ENCODE measurements at regions not wholly inside any gene's neighbourhood (a gene's known extent, or its start where the extent isn't known, plus 50 kb on each side); places are given as distances from the start of the nearest gene placed in this dataset.

DNA sequence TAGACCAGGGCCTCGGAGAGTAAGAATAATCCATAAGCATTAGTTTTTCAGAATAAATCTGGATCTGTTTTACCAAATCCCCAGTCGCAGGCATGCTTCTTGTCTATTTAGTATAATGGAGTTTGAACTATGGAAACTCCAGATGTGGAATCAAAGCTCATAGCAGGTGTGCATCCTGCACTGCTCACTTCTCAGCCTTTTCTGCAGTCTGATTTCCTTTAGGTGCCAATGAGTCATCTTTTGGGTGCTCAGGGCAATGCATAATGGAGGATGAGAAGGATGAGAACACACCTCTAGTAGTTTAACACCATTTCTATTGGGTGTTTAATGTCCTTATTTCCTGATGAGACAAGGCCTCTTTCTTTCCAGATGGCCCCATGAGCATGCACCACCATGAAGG, 961.2 kb downstream of the TMEM121 start:
- no peak for DNase-seq

DNA sequence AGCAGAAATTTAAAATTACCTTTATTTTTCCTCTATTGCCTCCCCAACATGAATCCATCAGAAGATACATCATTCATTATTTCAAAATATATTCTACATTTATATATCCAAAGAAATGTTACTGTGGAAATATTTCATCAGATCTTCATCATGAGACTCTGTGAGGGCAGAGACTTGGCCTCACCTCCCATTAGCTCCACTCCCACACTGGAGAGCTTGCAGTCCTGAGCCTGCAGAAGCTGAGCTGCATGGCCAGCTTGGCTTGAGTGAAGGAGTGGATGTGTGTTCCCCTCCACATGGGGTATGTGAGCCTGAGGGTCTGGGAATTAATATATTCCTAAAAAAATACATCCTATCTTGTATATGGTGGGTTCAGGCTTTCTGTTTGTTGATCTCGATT, 961.9 kb downstream of the TMEM121 start:
- DNase-seq: no peak

DNA sequence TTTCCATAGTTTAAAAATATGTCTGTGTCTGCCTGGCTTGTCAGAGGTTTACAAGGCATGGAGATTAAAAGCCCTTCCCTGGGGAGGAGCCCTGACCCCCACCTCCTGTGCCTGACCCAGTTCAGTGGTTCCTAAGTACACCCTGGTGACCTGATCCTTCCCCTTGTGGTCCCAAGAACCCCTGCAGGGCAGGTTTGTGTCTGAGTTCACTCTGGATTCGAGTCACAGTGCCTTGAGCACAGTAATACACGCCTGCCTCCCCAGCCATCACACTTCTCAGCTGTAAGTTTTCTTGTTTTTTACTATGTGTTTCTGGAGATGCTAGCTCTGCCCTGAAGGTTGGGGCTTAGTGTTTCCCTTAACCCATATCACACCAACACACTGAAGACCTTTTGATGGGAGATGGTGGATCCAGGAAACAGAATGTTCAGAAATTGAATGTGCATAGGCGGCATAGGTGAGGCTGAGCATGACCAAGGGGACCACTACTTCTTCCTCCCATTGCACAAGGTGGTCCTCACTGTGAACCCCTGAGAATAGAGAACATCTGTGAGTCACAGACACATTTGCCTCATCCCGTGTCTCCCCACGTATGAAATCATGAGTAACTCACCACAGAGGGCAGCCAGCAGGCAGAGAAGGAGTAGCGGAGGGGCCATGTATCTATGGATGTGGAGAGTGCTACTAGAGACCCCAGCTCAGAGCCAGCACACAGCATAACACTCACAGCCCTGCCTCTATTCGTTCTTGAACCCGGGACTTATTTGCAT, 962.9 kb downstream of the TMEM121 start:
- DNase-seq: peak; percentile 74

DNA sequence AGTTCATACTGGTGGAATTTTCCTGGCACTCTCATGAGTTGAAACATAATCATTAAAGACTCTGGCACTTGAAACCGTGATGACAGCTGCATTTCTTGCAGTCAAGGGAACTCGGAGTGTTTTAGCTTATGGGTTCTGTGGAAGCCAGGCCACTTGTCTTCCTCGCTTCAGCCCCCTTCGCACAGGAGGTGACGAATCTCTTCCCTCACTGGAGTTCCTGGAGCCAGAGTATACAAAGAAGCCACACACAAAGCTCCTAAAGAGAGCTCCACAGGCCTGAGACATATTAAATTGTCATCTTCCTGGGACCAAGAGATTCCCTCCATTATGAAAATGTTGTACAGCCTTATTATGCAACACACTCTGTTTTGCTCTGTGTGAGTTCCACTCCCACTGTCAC, 964.1 kb downstream of the TMEM121 start:
- no peak for DNase-seq

DNA sequence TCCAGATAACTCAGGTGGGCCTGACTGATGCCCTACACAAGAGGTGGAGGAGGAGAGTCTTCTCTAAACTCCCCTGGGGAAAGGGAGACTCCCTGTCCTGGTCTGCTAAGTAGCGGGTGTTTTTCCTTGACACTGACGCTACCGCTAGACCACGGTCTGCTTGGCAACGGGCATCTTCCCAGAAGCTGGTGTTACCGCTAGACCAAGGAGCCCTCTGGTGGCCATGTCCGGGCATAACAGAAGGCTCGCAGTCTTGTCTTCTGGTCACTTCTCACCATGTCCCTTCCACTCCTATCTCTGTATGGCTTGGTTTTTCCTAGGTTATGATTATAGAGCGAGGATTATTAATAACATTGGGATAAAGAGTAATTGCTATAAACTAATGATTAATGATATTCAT, 965.5 kb downstream of the TMEM121 start:
- DNase-seq: peak; percentile 38

DNA sequence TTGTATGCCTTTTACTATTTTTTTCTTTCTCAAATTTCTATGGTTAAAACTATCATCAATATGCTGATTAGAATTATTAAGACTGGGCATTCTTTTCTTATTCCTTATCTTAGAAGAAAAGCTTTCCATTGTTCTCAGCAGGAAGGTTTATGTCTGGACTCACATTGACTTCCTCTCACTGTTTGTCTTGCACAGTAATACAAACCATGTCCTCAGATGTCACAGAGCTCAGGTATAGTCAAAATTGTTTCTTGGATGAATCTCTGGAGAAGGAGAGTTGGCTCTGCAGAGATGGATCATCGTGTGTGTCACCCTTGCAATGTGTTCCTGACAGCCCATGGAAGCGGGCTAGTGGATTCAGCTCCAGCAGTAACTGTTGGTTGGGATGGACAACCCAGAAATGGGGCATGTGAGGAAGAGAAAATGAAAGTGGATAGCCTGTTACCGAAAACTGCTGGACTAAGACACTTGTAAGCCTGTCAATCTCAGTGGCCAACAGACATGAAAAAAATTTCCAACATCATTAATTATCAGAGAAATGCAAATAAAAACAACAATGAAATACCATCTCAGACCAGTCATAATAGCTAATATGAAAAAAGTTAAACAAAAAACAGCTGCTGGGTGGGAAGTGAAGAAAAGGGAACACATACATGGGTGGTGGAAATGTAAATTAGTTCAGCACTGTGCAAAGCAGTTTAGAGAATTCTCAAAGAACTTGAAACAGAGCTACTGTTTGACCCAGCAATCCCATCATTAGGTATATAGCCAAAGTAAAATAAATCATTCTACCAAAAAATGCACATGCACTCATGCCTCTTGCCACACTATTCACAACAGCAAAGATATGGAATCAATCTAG, 967.8 kb downstream of the TMEM121 start:
- DNase-seq: no peak

DNA sequence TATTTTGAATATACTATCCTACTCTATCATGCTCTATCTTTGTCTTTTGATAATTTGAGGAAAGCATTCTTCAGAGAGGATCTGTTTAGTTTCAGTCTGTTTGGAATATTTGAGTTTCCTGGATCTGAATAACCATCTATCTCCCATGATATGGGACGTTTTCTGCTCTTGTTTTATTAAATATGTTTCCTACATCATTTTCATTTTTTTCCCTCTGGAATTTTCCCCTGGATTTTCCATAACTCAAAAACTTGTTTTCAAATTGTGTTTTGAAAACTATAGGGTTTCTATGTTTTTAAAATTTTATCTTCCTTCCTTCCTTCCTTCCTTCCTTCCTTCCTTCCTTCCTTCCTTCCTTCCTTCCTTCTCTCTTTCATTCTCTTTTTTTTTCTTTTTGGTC, 974.2 kb downstream of the TMEM121 start:
- DNase-seq: no peak

DNA sequence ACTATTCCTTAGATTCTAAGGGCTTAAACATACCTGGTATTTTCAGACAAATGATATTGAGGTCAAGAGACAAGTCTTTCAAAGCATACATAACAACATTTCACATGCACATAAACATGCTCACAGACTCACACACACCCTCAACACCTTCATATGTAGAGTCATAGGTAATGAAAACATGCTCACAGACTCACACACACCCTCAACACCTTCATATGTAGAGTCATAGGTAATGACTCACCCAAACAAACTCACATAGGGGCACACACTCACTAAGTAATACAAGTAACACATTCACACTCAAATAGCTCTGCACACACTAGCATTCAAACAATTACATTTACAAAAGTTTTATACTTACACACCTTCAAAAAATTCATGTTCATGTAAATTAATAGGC, 975.5 kb downstream of the TMEM121 start:
- no peak for DNase-seq

DNA sequence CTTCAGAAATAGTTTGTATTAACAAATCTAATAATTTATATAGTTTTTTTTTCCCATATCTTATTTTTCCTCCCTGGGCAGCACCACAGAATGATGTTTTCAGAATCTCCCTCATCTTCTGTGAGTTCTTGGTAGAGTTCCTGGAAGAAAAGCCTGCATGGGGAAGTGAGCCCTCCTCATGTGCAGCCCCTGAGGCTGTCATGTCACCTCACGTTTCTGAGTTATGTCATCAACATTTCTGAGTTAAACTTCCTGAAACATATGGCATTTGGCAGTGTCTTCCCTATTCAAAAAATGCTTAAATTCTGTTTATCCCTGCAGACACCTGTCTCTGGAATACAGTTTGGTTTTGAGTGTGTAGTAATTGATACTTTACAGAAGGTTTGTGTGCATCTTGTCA, 979.0 kb downstream of the TMEM121 start:
- DNase-seq: no peak

DNA sequence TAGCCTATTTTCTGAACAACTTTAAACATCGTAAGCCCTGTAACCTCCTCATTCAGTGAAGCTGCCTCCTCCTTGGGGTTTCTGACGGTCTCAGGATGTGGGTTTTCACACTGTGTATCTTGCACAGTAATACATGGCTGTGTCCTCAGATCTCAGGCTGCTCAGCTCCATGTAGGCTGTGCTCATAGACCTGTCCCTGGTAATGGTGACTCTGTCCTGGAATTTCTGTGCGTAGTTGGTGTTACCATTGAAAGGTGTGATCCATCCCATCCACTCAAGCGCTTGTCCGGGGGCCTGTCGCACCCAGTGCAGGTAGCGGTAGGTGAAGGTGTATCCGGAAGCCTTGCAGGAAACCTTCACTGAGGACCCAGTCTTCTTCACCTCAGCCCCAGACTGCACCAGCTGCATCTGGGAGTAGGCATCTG, 980.5 kb downstream of the TMEM121 start:
- peak; percentile 82 for DNase-seq

DNA sequence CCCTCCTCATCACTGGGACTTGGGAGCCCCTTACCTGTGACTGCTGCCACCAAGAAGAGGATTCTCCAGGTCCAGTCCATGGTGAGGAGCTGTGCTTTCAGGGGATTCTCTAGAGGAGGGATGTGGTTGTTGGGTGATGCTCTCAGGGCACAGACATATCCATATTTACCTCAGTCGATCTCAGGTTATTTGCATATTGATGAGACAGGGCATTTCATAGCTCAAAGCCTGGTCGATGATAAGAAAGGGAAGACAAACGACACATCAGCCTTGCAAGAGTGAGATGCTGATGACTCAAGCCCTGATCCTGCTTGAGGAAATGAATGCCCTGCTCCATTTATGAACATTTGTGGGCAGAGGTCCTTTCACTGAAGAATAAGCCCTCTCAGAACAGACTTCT, 981.0 kb downstream of the TMEM121 start:
- peak; percentile 58 for DNase-seq

DNA sequence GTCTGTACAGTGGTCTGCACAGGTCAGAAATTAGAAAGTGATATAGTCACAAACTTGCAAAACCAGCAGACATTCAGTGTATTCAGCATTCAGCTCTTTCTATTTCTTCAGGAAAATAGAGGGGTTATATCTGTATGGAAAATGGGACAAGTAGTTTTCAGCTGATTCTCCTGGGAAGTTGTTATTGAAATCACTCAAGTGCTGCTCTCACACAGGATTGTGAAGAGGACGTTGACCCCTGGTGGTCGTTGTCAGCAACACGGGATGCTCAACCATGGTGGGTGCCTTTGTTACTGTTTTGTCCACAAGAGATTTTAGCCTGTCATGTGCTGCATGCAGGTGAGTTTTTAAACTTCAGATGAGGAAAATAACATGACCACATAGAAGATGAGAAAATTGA, 981.8 kb downstream of the TMEM121 start:
- no peak for DNase-seq

DNA sequence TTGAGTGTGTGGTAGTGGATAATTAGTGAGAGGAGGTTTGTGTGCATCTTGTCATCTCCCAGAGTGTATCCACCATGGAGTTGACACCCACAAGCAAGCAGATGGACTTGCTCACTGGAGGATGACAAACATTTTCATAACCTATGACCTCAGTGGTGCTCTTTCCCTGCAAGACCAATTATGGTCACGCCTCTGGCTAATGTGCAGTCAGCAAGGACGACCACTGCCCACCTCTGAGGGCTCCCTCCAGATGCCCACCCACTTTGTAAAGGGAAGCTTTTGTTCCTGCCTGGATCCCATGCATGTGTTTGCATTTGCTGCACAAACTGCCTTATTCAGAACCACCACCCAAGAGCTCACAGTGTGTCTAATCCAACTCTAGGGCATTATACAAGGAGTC, 982.8 kb downstream of the TMEM121 start:
- no peak for DNase-seq

DNA sequence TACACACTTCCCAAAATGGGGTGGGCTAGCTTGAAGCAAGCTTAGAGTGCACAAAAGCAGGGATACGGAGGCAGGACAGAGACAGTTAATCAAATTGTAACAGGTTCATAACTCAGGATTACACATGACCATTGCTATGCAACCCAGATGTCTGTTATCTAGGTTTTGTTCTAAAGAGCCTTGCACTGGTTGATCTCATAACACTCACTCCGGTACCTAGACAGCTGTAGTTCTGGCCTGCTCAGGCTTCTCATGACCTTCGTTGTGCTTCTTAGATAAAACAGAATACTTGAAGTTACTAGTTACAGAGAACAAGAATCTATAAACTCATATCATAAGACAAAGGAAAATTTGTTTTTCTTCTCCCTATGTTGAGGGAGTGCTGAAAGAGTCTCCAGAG, 983.4 kb downstream of the TMEM121 start:
- DNase-seq: no peak

DNA sequence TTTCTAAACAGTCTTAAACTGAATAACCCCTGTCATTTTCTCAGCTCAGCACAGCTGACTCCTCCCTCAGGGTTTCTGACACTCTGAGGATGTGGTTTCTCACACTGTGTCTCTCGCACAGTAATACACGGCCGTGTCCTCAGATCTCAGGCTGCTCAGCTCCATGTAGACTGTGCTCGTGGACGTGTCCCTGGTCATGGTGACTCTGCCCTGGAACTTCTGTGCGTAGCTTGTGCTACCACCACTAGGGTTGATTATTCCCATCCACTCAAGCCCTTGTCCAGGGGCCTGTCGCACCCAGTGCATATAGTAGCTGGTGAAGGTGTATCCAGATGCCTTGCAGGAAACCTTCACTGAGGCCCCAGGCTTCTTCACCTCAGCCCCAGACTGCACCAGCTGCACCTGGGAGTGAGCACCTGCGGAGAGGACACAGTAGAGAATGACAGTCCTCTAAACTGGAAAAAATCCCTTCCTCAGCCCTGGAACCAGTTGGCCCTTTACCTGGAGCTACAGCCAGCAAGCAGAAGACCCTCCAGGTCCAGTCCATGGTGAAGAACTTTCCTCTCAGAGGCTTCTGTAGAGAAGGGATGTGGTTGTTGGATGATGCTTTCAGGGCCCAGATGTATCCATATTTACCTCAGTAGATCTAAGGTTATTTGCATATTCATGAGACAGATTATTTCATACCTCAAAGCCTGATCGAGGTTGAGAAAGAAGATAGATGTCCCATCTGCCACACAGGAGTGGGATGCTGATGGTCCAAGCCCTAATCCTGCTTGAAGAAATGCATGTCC, 984.8 kb downstream of the TMEM121 start:
- peak; percentile 75 for DNase-seq

DNA sequence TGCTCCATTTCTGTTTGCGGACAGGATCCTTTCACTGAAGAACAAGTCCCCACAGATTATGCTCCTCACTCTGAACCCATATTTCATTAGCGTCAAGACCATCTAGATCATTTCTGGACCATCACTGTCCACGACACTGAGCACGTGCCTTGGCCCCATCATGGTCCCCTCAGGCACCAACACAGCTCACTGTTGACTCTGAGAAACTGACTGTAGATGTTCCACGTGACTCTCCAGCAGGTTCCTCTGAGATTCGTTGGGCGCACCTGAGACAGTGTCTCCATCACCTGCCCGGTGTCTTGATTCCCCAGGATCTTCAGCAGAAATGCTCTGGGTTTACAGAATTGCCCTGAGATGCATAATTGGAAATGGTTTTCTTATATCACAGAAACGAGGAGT, 985.4 kb downstream of the TMEM121 start:
- DNase-seq: no peak

DNA sequence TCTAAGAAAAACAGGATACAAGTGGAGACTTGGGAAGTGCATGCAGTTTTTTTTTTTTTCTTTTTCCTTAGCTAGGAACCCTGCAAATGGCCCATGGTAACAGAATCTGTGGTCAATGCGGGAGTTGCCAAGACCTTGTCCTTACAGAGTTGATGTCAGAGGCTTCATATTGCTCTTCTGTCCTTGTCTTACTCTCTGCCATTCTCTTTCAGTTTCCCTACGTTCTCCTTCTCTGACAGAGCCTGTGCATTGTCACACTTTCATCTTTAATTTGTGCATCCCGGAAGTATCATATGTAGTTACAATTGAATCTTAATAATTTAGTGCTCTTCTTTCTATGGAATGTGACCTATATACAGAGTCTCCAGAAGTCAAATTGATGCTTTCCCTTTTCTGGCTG, 986.9 kb downstream of the TMEM121 start:
- DNase-seq: no peak

DNA sequence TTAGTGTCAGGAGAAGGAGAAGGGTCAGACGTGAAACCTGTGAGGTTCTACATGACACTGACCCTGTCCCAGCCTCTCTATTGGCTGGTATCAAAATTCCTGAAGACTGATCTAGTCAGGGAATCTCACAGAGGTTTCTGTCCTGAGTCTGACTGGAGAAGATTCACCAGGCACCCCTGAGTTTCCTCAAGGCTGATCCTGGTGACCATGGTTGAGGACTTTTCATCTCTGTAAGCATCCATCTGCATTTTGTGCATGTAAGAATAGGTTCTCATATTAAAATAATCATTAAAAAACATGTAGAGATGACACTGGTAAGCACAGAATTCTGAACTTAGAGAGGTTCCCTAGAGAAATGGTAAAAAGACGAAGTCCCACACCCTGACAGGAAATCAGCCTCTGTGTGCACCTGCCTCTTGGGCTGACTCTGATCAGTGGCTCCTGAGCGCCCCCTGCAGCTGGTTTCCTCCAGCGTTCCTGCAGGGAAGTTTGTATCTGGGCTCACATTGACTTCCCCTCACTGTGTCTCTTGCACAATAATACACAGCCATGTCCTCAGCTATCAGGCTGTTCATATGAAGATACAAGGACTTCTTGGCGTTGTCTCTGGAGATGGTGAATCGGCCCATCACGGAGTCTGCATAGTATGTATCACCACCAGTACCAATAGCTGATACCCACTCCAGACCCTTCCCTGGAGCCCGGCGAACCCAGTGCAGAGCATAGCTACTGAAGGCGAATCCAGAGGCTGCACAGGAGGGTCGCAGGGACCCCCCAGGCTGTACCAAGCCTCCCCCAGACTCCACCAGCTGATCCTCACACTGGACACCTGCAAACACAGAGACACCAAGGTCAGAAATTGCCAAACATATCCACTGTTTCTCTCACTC, 991.9 kb downstream of the TMEM121 start:
- DNase-seq: peak; percentile 76

DNA sequence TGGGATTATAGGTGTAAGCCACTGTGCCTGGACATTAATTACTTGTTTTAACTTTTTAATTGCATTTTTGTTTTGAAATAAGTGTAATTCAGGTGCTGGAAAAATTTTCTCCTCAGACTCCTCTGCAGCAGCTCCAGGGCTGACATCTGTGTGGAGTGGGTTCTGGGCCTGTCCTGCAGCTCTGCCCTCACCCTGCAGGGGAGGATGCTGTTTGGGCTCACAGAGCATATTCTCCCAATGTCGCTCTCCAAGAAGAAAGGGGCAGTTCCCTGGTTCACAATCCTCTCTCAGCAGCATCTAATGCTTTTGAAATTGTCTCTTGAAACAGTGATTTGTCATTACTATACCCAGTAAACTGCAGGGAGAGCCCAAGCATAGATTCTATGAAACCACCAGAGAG, 995.7 kb downstream of the TMEM121 start:
- peak; percentile 25 for DNase-seq

DNA sequence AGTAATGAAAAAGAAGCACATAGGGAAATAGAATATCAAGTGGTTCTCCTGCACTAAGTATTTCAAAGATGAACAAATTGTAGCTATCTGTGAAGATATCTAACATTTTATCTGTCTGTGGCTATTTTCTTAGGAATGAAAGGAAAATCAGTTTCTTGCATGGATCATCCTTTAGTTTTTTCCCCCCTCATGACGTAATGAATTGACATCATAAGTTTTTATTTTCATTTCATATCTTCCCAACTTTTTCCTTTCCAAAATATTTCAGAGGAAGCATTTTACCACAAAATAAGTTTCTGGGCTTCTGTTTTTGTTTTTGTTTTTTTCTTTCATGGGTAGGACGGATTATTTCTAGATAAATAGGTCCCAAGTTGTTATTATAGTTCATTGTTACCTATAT, 996.6 kb downstream of the TMEM121 start:
- DNase-seq: no peak

DNA sequence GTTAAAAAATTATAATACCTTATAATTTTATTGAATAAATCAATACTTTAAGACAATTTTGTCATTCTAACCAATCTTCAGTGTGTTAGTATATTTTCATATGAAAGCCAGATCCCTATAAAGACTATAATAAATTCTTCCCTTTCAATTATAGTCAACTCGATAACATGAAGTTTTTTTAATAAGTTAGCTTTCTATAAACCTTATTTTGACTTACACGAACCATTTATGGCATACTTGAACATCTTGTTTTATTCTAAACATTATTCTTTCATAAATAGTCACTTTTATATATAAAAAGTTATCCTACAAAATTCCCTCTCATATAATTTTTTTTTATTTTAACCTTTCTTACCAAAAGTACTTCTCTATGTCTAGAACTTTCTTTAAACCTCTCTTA, 1002.3 kb downstream of the TMEM121 start:
- DNase-seq: no peak

DNA sequence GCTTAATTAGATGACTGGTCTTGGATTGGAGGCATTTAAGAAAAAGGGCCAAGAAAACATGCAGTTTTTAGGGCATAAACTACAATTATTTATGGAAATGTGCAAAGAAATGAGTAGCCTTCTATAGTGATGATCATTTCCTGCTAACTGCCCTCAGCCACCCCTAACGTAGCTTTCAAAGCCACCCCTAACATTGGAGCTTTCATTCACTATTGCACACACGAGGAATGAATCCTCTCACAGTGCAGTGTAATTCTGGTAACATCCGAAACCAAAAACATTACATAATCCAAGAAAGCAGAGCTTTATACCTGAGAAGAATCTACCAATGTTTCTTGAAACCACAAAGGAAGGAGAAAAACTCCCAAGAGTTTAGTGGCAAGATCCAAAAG, 1003.6 kb downstream of the TMEM121 start:
- DNase-seq: no peak
